K562 (cell line): ENCODE measurements at regions not wholly inside any gene's neighbourhood (a gene's known extent, or its start where the extent isn't known, plus 50 kb on each side); places are given as distances from the start of the nearest gene placed in this dataset.

Experiments used
- ATAC-seq: fragments of 200-7000 bp; cut with Tn5 transposase; 3 replicates; pipeline ENCODE4 v1.9.1; 2020; ENCODE audit warnings: moderate library complexity
- BruUV-seq: library from RNA; stranded (reverse); fragments of 400-500 nt; replicated peaks from 2 replicates; lab custom pipeline; 2021; lab: Mats Ljungman, UMichigan
- CTCF ChIA-PET: fragments of 300-600 bp; formaldehyde crosslinking; extraction: SDS; loops from one replicate; lab custom pipeline; 2021; ENCODE audit warnings: low intra/inter-chr PET ratio; lab: Yijun Ruan, JAX
- POLR2A ChIA-PET: fragments of 300-600, 350-650 bp; sonication (Branson Sonifier 250); formaldehyde crosslinking; extraction: SDS; loops from one replicate; lab custom pipeline; 2021; ENCODE audit warnings: antibody characterized with exemption, inconsistent platforms; lab: Yijun Ruan, JAX
- DNase-seq, 4 experiments: peaks; one replicate each; pipeline versions ENCODE4 v3.0.0 to v3.0.0-alpha.2; 2011 to 2018; ENCODE audit warnings: low spot score in 3 of 4, mixed read lengths in 3 of 4; ENCODE audit errors: extremely low read depth in 1 of 4
- FAIRE-seq: peaks from 2 replicates; lab custom pipeline; 2011; peaks lifted over from hg19 to GRCh38; lab: Jason Lieb, UNC
- H2AFZ ChIP-seq: 2 replicates; pipeline ENCODE4 v1.6.0; 2011; ENCODE audit warnings: low read depth, low read length, control low read depth, inconsistent platforms
- H3K27ac ChIP-seq: fragments of 200-600 bp; 3 replicates; pipeline ENCODE4 v1.8.0; 2011; ENCODE audit warnings: low read depth, mild to moderate bottlenecking, control low read depth, inconsistent platforms, low read length, moderate library complexity, mixed read lengths; ENCODE audit errors: extremely low read depth
- H3K27me3 ChIP-seq, 2 experiments: fragments of 300-600 bp in 1 of 2; 2 replicates in 1 of 2; 3 replicates in 1 of 2; pipeline versions ENCODE4 v1.6.0 to v1.8.0; 2011; ENCODE audit warnings: inconsistent platforms in 2 of 2, low read length in 2 of 2, mild to moderate bottlenecking in 1 of 2, mixed read lengths in 1 of 2, moderate library complexity in 1 of 2; ENCODE audit not compliant: control insufficient read depth in 2 of 2, insufficient read depth in 2 of 2
- H3K36me3 ChIP-seq: fragments of 300-600 bp; 3 replicates; pipeline ENCODE4 v1.8.0; 2011; ENCODE audit warnings: mild to moderate bottlenecking, low read length, inconsistent platforms; ENCODE audit not compliant: control insufficient read depth, insufficient read depth
- H3K4me1 ChIP-seq, 2 experiments: fragments of 200-600 bp in 1 of 2; replicated peaks in 1 of 2; 2 replicates in 1 of 2; 3 replicates in 1 of 2; pipeline versions ENCODE4 v1.5.1 to v1.8.0; 2011; ENCODE audit warnings: inconsistent platforms in 2 of 2, low read length in 2 of 2, mild to moderate bottlenecking in 1 of 2, mixed read lengths in 1 of 2, moderate library complexity in 1 of 2; ENCODE audit not compliant: control insufficient read depth in 2 of 2, insufficient read depth in 2 of 2
- H3K4me2 ChIP-seq: 2 replicates; pipeline ENCODE4 v1.6.1; 2011; ENCODE audit warnings: low read length, control low read depth, inconsistent platforms, mixed read lengths; ENCODE audit not compliant: insufficient read depth
- H3K4me3 ChIP-seq: fragments of 200-600 bp; sonication (generic), shearing (Covaris generic); 2 replicates; pipeline ENCODE4 v1.5.1; 2016; ENCODE audit warnings: control low read depth, inconsistent platforms
- H3K79me2 ChIP-seq: fragments of 200-600 bp; 3 replicates; pipeline ENCODE4 v1.8.0; 2011; ENCODE audit warnings: low read length, inconsistent platforms; ENCODE audit not compliant: control insufficient read depth, insufficient read depth
- H3K9ac ChIP-seq, 2 experiments: 2 replicates each; pipeline versions ENCODE4 v1.6.0 to v1.6.1; 2011; ENCODE audit warnings: low read depth in 2 of 2, low read length in 2 of 2, control low read depth in 1 of 2, inconsistent platforms in 1 of 2, mild to moderate bottlenecking in 1 of 2, mixed read lengths in 1 of 2; ENCODE audit not compliant: insufficient read depth in 1 of 2
- H3K9me1 ChIP-seq: one replicate; pipeline ENCODE4 v1.6.0; 2011; ENCODE audit warnings: inconsistent platforms, mild to moderate bottlenecking, low read length, moderate library complexity; ENCODE audit not compliant: control insufficient read depth, insufficient read depth
- H3K9me3 ChIP-seq: replicated peaks from 2 replicates; pipeline ENCODE4 v1.5.1; 2011; ENCODE audit warnings: low read depth, low read length, inconsistent platforms; ENCODE audit not compliant: control insufficient read depth, insufficient read depth
- H4K20me1 ChIP-seq: replicated peaks from 2 replicates; pipeline ENCODE4 v1.6.1; 2011; ENCODE audit warnings: low read length, inconsistent platforms, mixed read lengths; ENCODE audit not compliant: control insufficient read depth, insufficient read depth
- CCNT2 ChIP-seq: IDR thresholded peaks from 2 replicates; pipeline ENCODE4 v1.6.1; 2011; ENCODE audit warnings: borderline replicate concordance, low read depth, mild to moderate bottlenecking, moderate library complexity, mixed read lengths, low read length; ENCODE audit not compliant: insufficient read length; ENCODE audit errors: extremely low read depth
- CHCHD3 ChIP-seq: fragments of 250-450 bp; sonication (Bioruptor Pico); IDR thresholded peaks from 2 replicates; pipeline ENCODE4 v2.1.2; 2022; ENCODE audit warnings: mild to moderate bottlenecking
- HMGXB4 ChIP-seq: sonication (generic); formaldehyde crosslinking; IDR thresholded peaks from 2 replicates; pipeline ENCODE4 v1.8.1; 2023; ENCODE audit warnings: mild to moderate bottlenecking, missing genetic modification reagents
- NCOA6 ChIP-seq: fragments of 450-650 bp; IDR thresholded peaks from 2 replicates; pipeline ENCODE4 v1.6.1; 2017; ENCODE audit warnings: mild to moderate bottlenecking
- NELFE ChIP-seq: IDR thresholded peaks from 2 replicates; pipeline ENCODE4 v1.6.1; 2011; ENCODE audit warnings: mild to moderate bottlenecking; ENCODE audit not compliant: insufficient read depth, insufficient read length
- PHF20 ChIP-seq: fragments of 450-650 bp; IDR thresholded peaks from 2 replicates; pipeline ENCODE4 v1.6.1; 2018; ENCODE audit not compliant: partially characterized antibody
- TRIM24 ChIP-seq, 2 experiments: fragments of 450-650 bp; IDR thresholded peaks; 2 replicates each; pipeline ENCODE4 v1.6.1; 2016
- U2AF1 ChIP-seq: fragments of 200-400 bp; formaldehyde crosslinking; optimal IDR thresholded peaks from 2 replicates; pipeline ENCODE3; 2017; ENCODE audit warnings: mild to moderate bottlenecking, low read depth, low read length, moderate library complexity
- ZFP1 ChIP-seq: fragments of 450-650 bp; formaldehyde crosslinking; IDR thresholded peaks from 2 replicates; pipeline ENCODE4 v1.4.0; 2020; ENCODE audit warnings: mild to moderate bottlenecking, mixed read lengths
- ZNF12 ChIP-seq: sonication (generic); formaldehyde crosslinking; IDR thresholded peaks from 2 replicates; pipeline ENCODE4 v1.4.0; 2020; ENCODE audit warnings: mild to moderate bottlenecking, missing genetic modification reagents
- WGBS: fragments of 100-300 bp; shearing (Covaris generic); methylation state at CpG from one replicate; pipeline ENCODE4 v1.1.6; 2016; ENCODE audit warnings: low coverage, mixed read lengths; ENCODE audit not compliant: insufficient coverage; ENCODE audit errors: missing lambda C conversion rate; 5-methylcytosine and 5-hydroxymethylcytosine counted together
- in situ Hi-C: fragments of 300-500 bp; cut with MboI; formaldehyde crosslinking; loops from 4 replicates; pipeline ENCODE4 v1.15.0; 2018; ENCODE audit warnings: inconsistent platforms, mixed read lengths
- intact Hi-C: fragments of 100-400 bp; cut with micrococcal nuclease; formaldehyde crosslinking; loops from 2 replicates; pipeline ENCODE4 v1.14.2; 2022
- TF ChIP-seq, protein P1 (sequence below): fragments of 450-650 bp; IDR thresholded peaks from 2 replicates; pipeline ENCODE4 v1.6.1; 2014; ENCODE audit warnings: low read depth, mild to moderate bottlenecking, moderate library complexity, borderline replicate concordance
- TF ChIP-seq, protein P2 (sequence below): fragments of 250-450 bp; sonication (Bioruptor Pico); IDR thresholded peaks from 2 replicates; pipeline ENCODE4 v1.5.0; 2020; ENCODE audit warnings: mild to moderate bottlenecking

DNA sequence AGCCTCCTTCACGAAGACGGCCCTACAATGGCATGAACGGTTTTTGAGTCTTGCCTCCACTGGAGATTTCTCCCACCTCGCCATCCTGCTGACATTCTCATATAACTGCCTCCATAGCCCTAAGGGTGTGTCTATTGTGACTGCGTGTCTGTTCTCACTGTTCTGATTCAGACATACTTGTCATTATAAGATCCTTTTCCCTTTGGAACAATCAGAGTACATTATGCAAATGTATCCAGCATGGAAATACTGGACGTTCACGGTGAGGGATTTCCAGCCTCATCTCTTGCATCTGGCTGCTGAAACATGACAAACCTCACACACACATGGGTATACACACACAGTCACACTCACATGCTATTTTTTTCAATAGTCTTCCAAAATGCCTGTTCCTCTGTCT is 402.1 kb downstream of the DIRAS2 start:
- H3K36me3 ChIP-seq: no peaks in the 10 kb centered on the region
- ATAC-seq: no peak

DNA sequence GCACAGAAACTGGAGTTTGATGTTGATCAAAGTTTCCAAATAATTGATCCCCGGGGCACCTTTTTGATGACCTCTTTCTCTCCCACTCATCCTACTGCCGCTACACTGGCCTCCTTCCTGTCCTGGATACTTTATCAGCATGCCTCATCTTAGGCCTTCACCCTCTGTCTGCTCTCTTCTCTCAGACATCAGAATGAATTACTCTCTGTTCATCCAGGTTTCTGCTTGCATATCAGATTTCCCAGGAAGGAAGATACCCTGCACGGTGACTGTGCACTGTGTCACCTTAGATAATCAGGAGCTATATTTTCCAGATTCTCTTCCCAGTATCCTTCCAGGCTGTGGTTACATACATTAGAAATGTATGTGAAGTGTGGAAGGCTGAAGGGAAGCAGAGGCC is 397.0 kb downstream of the DIRAS2 start:
- Histone ChIP-seq H3K4me2 (no peak overlapping the region), H3K4me3 (no peak overlapping the region), H3K9ac (no peak overlapping the region), H3K27me3 (no peaks in the 10 kb centered on the region), H3K36me3 (no peaks in the 10 kb centered on the region), H2AFZ (no peak overlapping the region), H3K9me3 (no peaks in the 10 kb centered on the region), H3K79me2 (no peaks in the 10 kb centered on the region), H4K20me1 (no peaks in the 10 kb centered on the region), H3K9me1 (no peaks in the 10 kb centered on the region), H3K4me1 (no peaks in the 10 kb centered on the region), H3K27ac (no peak overlapping the region)
- DNase-seq (no peak), FAIRE-seq (no peak), ATAC-seq (no peak)
- intact Hi-C loops (no loop called here), in situ Hi-C loops (no loop called here)
- WGBS: 0% methylated on average over 2 of the region's 3 CpGs
- CTCF ChIA-PET: no interaction called here
- POLR2A ChIA-PET: interaction anchor here (0.7 kb wide), 1 partner anchor 281 kb away, joined by 3 read pairs; no protein-coding TSS in a partner anchor
- no TSS peak for BruUV-seq
- TF ChIP-seq, protein P1, sequence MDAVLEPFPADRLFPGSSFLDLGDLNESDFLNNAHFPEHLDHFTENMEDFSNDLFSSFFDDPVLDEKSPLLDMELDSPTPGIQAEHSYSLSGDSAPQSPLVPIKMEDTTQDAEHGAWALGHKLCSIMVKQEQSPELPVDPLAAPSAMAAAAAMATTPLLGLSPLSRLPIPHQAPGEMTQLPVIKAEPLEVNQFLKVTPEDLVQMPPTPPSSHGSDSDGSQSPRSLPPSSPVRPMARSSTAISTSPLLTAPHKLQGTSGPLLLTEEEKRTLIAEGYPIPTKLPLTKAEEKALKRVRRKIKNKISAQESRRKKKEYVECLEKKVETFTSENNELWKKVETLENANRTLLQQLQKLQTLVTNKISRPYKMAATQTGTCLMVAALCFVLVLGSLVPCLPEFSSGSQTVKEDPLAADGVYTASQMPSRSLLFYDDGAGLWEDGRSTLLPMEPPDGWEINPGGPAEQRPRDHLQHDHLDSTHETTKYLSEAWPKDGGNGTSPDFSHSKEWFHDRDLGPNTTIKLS: no peak
- no peak for TF ChIP-seq CCNT2
- TF ChIP-seq CHCHD3: no peak
- TF ChIP-seq, protein P2, sequence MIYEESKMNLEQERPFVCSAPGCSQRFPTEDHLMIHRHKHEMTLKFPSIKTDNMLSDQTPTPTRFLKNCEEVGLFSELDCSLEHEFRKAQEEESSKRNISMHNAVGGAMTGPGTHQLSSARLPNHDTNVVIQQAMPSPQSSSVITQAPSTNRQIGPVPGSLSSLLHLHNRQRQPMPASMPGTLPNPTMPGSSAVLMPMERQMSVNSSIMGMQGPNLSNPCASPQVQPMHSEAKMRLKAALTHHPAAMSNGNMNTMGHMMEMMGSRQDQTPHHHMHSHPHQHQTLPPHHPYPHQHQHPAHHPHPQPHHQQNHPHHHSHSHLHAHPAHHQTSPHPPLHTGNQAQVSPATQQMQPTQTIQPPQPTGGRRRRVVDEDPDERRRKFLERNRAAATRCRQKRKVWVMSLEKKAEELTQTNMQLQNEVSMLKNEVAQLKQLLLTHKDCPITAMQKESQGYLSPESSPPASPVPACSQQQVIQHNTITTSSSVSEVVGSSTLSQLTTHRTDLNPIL (CRISPR knock-in tag): no peak
- no peak for TF ChIP-seq PHF20
- TF ChIP-seq TRIM24 (IDR thresholded peaks at IDR 0.05): no peak
- TF ChIP-seq ZNF12: no peak
- no peak for TF ChIP-seq NELFE

More for the DNA sequence above, 402.1 kb downstream of the DIRAS2 start:
- CTCF ChIA-PET: no interaction called here
- intact Hi-C loops (no loop called here), in situ Hi-C loops (no loop called here)
- Histone ChIP-seq H3K27me3 (no peaks in the 10 kb centered on the region), H3K9ac (no peak overlapping the region), H3K4me2 (no peak overlapping the region), H4K20me1 (no peaks in the 10 kb centered on the region), H3K9me3 (no peaks in the 10 kb centered on the region), H2AFZ (no peak overlapping the region), H3K9me1 (no peaks in the 10 kb centered on the region), H3K27ac (no peak overlapping the region)
- POLR2A ChIA-PET: no interaction called here
- WGBS: 2% methylated on average over 7 of the region's 7 CpGs
- no peak for FAIRE-seq
- TF ChIP-seq U2AF1 (no peak), NCOA6 (no peak), ZFP1 (CRISPR knock-in tag) (no peak), HMGXB4 (CRISPR knock-in tag) (no peak)
- TF ChIP-seq, all 486 proteins: peak for 0
- no peak overlapping the region for H3K4me3 ChIP-seq
- no TSS peak for BruUV-seq
- no peaks in the 10 kb centered on the region for H3K79me2 ChIP-seq
- H3K4me1 ChIP-seq: no peaks in the 10 kb centered on the region
- no peak for DNase-seq
